ENCODE measurements at regions not wholly inside any gene's neighbourhood (a gene's known extent, or its start where the extent isn't known, plus 50 kb on each side); places are given as distances from the start of the nearest gene placed in this dataset.

DNA sequence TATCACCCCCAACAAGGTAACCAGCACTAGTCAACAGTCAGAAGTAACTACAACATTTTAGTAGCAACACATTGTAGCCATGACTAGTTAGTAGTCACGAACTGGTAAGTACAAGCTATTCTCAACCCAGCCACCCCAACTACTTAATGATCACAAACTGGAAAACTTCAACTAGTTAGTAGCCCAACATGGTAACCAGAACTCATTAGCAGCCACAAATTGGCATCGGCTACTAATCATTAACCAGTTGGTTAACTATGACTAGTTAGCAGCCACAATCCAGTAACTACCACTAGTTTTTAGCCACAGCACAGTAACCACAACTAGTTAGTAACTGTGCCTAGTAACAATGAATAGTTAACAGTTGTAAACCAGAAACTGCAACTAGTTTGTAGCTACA is 385.1 kb upstream of the CXorf51B start:
- no peak for ATAC-seq (ENCODE audit: low read depth)
- no peak overlapping the region for H4K91ac ChIP-seq (ENCODE audit: insufficient read depth, low read depth, low read length)
- H2BK120ac ChIP-seq (ENCODE audit: low read depth, low read length) = no peak overlapping the region
- no CpG with 5 or more reads among the region's 2 CpGs for WGBS, 2 experiments (ENCODE audit: extremely low coverage in 2 of 2, insufficient read length in 1 of 2)
- no peak overlapping the region for H3K4me3 ChIP-seq (ENCODE audit: insufficient read depth, low read depth, low read length)
- no peaks in the 10 kb centered on the region for H3K9me1 ChIP-seq (ENCODE audit: insufficient read depth, low read length)
- intact Hi-C loops (cut with micrococcal nuclease) (no loop called here), dilution Hi-C loops (cut with HindIII; ENCODE audit: low sequenced_read_pairs, unreplicated experiment) (no loop called here), in situ Hi-C loops (cut with MboI; ENCODE audit: low sequenced_read_pairs) (no loop called here)
- H3K4me2 ChIP-seq (ENCODE audit: low read depth, low read length) = no peak overlapping the region
- TF ChIP-seq FOS (IDR thresholded peaks at IDR 0.05; ENCODE audit: low read depth, low read length) = no peak
- TF ChIP-seq, protein P1, sequence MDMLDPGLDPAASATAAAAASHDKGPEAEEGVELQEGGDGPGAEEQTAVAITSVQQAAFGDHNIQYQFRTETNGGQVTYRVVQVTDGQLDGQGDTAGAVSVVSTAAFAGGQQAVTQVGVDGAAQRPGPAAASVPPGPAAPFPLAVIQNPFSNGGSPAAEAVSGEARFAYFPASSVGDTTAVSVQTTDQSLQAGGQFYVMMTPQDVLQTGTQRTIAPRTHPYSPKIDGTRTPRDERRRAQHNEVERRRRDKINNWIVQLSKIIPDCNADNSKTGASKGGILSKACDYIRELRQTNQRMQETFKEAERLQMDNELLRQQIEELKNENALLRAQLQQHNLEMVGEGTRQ (IDR thresholded peaks at IDR 0.05; ENCODE audit: low read depth, low read length) = no peak
- no peak for TF ChIP-seq RAD21 (IDR thresholded peaks at IDR 0.05; ENCODE audit: low read length)
- no peak for TF ChIP-seq CEBPB (IDR thresholded peaks at IDR 0.05; ENCODE audit: low read depth, low read length)
- TF ChIP-seq BHLHE40 (IDR thresholded peaks at IDR 0.05; ENCODE audit: low read depth, low read length) = no peak
- no peak for TF ChIP-seq SMC3 (IDR thresholded peaks at IDR 0.05; ENCODE audit: low read depth, low read length)
- TF ChIP-seq MAFK (IDR thresholded peaks at IDR 0.05; ENCODE audit: low read depth, low read length) = no peak
- TF ChIP-seq RCOR1 (IDR thresholded peaks at IDR 0.05; ENCODE audit: insufficient replicate concordance, low read length) = no peak
- TF ChIP-seq RFX5 (IDR thresholded peaks at IDR 0.05; ENCODE audit: low read depth, low read length) = no peak
- H3K14ac ChIP-seq (replicated peaks; ENCODE audit: low read depth, low read length) = no peak overlapping the region
- H3K27ac ChIP-seq (ENCODE audit: insufficient read depth, low read length) = no peak overlapping the region
- H3K27me3 ChIP-seq (ENCODE audit: control insufficient read depth, insufficient read depth, low read length) = no peaks in the 10 kb centered on the region
- no peak overlapping the region for H2AFZ ChIP-seq (replicated peaks; ENCODE audit: low read length, poor library complexity)
- no peak overlapping the region for H2AK5ac ChIP-seq (ENCODE audit: low read depth, low read length)
- no peak overlapping the region for H4K8ac ChIP-seq (ENCODE audit: low read depth in 2 of 2, low read length in 2 of 2)
- H4K5ac ChIP-seq (ENCODE audit: low read depth, low read length) = no peak overlapping the region
- ChIA-PET CTCF (interaction anchor here (1.4 kb wide), 1 partner anchor 9 kb away, joined by 3 read pairs; no protein-coding TSS in a partner anchor), POLR2A (ENCODE audit: unreplicated experiment) (no interaction called here)
- no peak overlapping the region for H3K56ac ChIP-seq (ENCODE audit: extremely low read depth, insufficient read depth, low read length)
- H2BK5ac ChIP-seq (ENCODE audit: low read depth, low read length, poor library complexity, severe bottlenecking) = no peak overlapping the region
- no peaks in the 10 kb centered on the region for H4K20me1 ChIP-seq (ENCODE audit: insufficient read depth, low read length)
- no peaks in the 10 kb centered on the region for H3K4me1 ChIP-seq (ENCODE audit: control insufficient read depth, insufficient read depth, low read length)
- no peaks in the 10 kb centered on the region for H3K36me3 ChIP-seq (ENCODE audit: control insufficient read depth, insufficient read depth, low read length)
- no peak overlapping the region for H3K23ac ChIP-seq (ENCODE audit: low read depth, low read length)
- H2BK15ac ChIP-seq (ENCODE audit: low read depth, low read length) = no peak overlapping the region
- DNase-seq = no peak
- H3K18ac ChIP-seq (ENCODE audit: low read depth, low read length) = no peak overlapping the region
- H3K79me1 ChIP-seq (ENCODE audit: low read depth in 1 of 2, low read length in 2 of 2) = no peaks in the 10 kb centered on the region
- no peak overlapping the region for H3K9ac ChIP-seq (ENCODE audit: low read depth, low read length)
- no peak overlapping the region for H3K4ac ChIP-seq (ENCODE audit: low read depth, low read length)
- H3K9me3 ChIP-seq (ENCODE audit: control insufficient read depth, insufficient read depth, low read length) = peaks cover 16% of the 10 kb centered on the region
- H2AK9ac ChIP-seq (replicated peaks; ENCODE audit: low read depth, low read length, poor library complexity) = no peak overlapping the region
- no TSS peak for BruUV-seq (replicated peaks)
- no peak overlapping the region for H2BK20ac ChIP-seq (ENCODE audit: low read depth, low read length)

Measured in IMR-90 (cell line).